ENCODE measurements at regions not wholly inside any gene's neighbourhood (a gene's known extent, or its start where the extent isn't known, plus 50 kb on each side); places are given as distances from the start of the nearest gene placed in this dataset.

- TF ChIP-seq E2F6 (IDR thresholded peaks at IDR 0.05; ENCODE audit: borderline replicate concordance in 1 of 2, extremely low read depth in 1 of 2, insufficient read depth in 1 of 2, insufficient read length in 1 of 2, low read depth in 1 of 2, low read length in 1 of 2, poor library complexity in 1 of 2, severe bottlenecking in 1 of 2) (no peak), ZZZ3 (IDR thresholded peaks at IDR 0.05) (no peak), ZEB2 (IDR thresholded peaks at IDR 0.05) (no peak), REST (IDR thresholded peaks at IDR 0.05; ENCODE audit: borderline replicate concordance) (peak; percentile 90), REST (CRISPR knock-in tag; IDR thresholded peaks at IDR 0.05; ENCODE audit: low read depth) (no peak), DEAF1 (CRISPR knock-in tag; IDR thresholded peaks at IDR 0.05) (peak; percentile 97), HOXB6 (CRISPR knock-in tag; IDR thresholded peaks at IDR 0.05; ENCODE audit: borderline replicate concordance) (no peak), PRDM10 (IDR thresholded peaks at IDR 0.05; ENCODE audit: partially characterized antibody) (no peak), ARID2 (IDR thresholded peaks at IDR 0.05) (peak; percentile 77), YY1 (IDR thresholded peaks at IDR 0.05; ENCODE audit: borderline replicate concordance in 1 of 3, control insufficient read depth in 1 of 3, extremely low read depth in 1 of 3, insufficient read depth in 3 of 3, insufficient read length in 1 of 3, insufficient replicate concordance in 2 of 3, low read depth in 1 of 3, low read length in 2 of 3) (peak in 1 of 3 experiments; percentile 19), HEY1 (CRISPR knock-in tag; IDR thresholded peaks at IDR 0.05; ENCODE audit: borderline replicate concordance) (no peak)
These were observed 126.8 kb downstream of the ALDH8A1 start (continued) for GRCh38 chr6:134822920-134823709.
